ENCODE measurements at regions not wholly inside any gene's neighbourhood (a gene's known extent, or its start where the extent isn't known, plus 50 kb on each side); places are given as distances from the start of the nearest gene placed in this dataset.

DNA sequence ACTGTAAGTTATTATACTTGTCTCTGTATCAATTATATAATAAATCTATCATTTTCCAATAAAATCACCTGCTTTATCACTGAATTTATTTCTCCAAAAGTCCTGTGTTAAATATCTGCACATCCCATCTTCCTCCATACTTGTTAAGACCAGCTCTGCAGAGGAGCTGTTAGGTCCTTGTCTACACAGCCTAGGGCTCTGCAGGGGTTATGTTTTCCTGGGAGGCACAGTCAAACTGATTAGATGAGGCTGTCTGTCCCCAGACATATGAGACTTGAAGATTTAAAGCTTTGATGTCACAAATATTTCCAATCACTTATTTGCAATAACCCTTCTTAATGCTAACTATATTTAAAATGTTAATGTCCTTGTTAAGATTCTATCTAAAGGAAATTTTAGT lies 446.8 kb downstream of the TRAM1L1 start:
- TF ChIP-seq YY1 (IDR thresholded peaks at IDR 0.05; ENCODE audit: low read depth) (no peak), TEAD4 (IDR thresholded peaks at IDR 0.05) (no peak), CREB1 (IDR thresholded peaks at IDR 0.05; ENCODE audit: low read depth) (no peak), EP300 (IDR thresholded peaks at IDR 0.05; ENCODE audit: borderline replicate concordance) (no peak)
- TF ChIP-seq, protein P1, sequence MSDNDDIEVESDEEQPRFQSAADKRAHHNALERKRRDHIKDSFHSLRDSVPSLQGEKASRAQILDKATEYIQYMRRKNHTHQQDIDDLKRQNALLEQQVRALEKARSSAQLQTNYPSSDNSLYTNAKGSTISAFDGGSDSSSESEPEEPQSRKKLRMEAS (IDR thresholded peaks at IDR 0.05) = no peak
- TF ChIP-seq, protein P2, sequence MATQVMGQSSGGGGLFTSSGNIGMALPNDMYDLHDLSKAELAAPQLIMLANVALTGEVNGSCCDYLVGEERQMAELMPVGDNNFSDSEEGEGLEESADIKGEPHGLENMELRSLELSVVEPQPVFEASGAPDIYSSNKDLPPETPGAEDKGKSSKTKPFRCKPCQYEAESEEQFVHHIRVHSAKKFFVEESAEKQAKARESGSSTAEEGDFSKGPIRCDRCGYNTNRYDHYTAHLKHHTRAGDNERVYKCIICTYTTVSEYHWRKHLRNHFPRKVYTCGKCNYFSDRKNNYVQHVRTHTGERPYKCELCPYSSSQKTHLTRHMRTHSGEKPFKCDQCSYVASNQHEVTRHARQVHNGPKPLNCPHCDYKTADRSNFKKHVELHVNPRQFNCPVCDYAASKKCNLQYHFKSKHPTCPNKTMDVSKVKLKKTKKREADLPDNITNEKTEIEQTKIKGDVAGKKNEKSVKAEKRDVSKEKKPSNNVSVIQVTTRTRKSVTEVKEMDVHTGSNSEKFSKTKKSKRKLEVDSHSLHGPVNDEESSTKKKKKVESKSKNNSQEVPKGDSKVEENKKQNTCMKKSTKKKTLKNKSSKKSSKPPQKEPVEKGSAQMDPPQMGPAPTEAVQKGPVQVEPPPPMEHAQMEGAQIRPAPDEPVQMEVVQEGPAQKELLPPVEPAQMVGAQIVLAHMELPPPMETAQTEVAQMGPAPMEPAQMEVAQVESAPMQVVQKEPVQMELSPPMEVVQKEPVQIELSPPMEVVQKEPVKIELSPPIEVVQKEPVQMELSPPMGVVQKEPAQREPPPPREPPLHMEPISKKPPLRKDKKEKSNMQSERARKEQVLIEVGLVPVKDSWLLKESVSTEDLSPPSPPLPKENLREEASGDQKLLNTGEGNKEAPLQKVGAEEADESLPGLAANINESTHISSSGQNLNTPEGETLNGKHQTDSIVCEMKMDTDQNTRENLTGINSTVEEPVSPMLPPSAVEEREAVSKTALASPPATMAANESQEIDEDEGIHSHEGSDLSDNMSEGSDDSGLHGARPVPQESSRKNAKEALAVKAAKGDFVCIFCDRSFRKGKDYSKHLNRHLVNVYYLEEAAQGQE (IDR thresholded peaks at IDR 0.05; ENCODE audit: low read depth) = no peak
- TF ChIP-seq, protein P3, sequence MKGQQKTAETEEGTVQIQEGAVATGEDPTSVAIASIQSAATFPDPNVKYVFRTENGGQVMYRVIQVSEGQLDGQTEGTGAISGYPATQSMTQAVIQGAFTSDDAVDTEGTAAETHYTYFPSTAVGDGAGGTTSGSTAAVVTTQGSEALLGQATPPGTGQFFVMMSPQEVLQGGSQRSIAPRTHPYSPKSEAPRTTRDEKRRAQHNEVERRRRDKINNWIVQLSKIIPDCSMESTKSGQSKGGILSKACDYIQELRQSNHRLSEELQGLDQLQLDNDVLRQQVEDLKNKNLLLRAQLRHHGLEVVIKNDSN (IDR thresholded peaks at IDR 0.05) = no peak
